Endothelial cell of umbilical vein (primary cell): ENCODE measurements at regions not wholly inside any gene's neighbourhood (a gene's known extent, or its start where the extent isn't known, plus 50 kb on each side); places are given as distances from the start of the nearest gene placed in this dataset.
A peak's percentile ranks its signal among the peaks of the same experiment; 100 is the strongest.

Experiments used
- BruUV-seq: library from RNA; stranded (reverse); fragments of 400-500 nt; replicated peaks from 2 replicates; lab custom pipeline; 2021; lab: Mats Ljungman, UMichigan
- CTCF ChIA-PET: fragments of 300-600, 350-600 bp; sonication (Branson Sonifier 250); formaldehyde crosslinking; loops from one replicate; lab custom pipeline; 2021; ENCODE audit warnings: antibody characterized with exemption, inconsistent platforms; lab: Charles Lee
- POLR2A ChIA-PET: fragments of 300-600, 350-600 bp; sonication (Branson Sonifier 250); formaldehyde crosslinking; loops from one replicate; lab custom pipeline; 2021; ENCODE audit warnings: antibody characterized with exemption, inconsistent platforms; lab: Charles Lee
- DNase-seq: peaks from one replicate; pipeline ENCODE4 v3.0.0-alpha.2; 2011; ENCODE audit warnings: low read depth, low spot score
- FAIRE-seq: peaks from 2 replicates; lab custom pipeline; 2011; peaks lifted over from hg19 to GRCh38; lab: Jason Lieb, UNC
- H2AFZ ChIP-seq: 2 replicates; pipeline ENCODE4 v1.6.0; 2012; ENCODE audit warnings: low read depth, low read length, control low read depth, inconsistent platforms
- H3K27ac ChIP-seq: 2 replicates; pipeline ENCODE4 v1.5.1; 2011; ENCODE audit warnings: low read depth, mild to moderate bottlenecking, control low read depth, low read length, moderate library complexity; ENCODE audit not compliant: insufficient read depth
- H3K27me3 ChIP-seq, 2 experiments: 2 replicates each; pipeline versions ENCODE4 v1.6.0 to v1.6.1; 2011; ENCODE audit warnings: low read length in 2 of 2, mixed read lengths in 1 of 2; ENCODE audit not compliant: control insufficient read depth in 2 of 2, insufficient read depth in 2 of 2
- H3K36me3 ChIP-seq, 2 experiments: 2 replicates in 1 of 2; 3 replicates in 1 of 2; pipeline ENCODE4 v1.5.1; 2011; ENCODE audit warnings: low read length in 2 of 2, mild to moderate bottlenecking in 1 of 2, moderate library complexity in 1 of 2; ENCODE audit not compliant: control insufficient read depth in 2 of 2, insufficient read depth in 2 of 2; ENCODE audit errors: extremely low read depth in 1 of 2
- H3K4me1 ChIP-seq: 3 replicates; pipeline ENCODE4 v1.5.1; 2011; ENCODE audit warnings: mild to moderate bottlenecking, low read length; ENCODE audit not compliant: control insufficient read depth, insufficient read depth; ENCODE audit errors: extremely low read depth
- H3K4me2 ChIP-seq: 2 replicates; pipeline ENCODE4 v1.6.1; 2011; ENCODE audit warnings: low read length, control low read depth, mixed read lengths; ENCODE audit not compliant: insufficient read depth
- H3K4me3 ChIP-seq, 3 experiments: fragments of 200-600 bp in 1 of 3; sonication (generic), shearing (Covaris generic) in 1 of 3; replicated peaks in 1 of 3; 2 replicates each; pipeline ENCODE4 v1.5.1; 2011 to 2016; ENCODE audit warnings: control low read depth in 3 of 3, low read length in 3 of 3, mild to moderate bottlenecking in 2 of 3, inconsistent platforms in 1 of 3, low read depth in 1 of 3, moderate library complexity in 1 of 3; ENCODE audit not compliant: insufficient read depth in 1 of 3
- H3K79me2 ChIP-seq: 2 replicates; pipeline ENCODE4 v1.6.0; 2012; ENCODE audit warnings: low read length, inconsistent platforms; ENCODE audit not compliant: control insufficient read depth, insufficient read depth
- H3K9ac ChIP-seq: replicated peaks from 2 replicates; pipeline ENCODE3; 2011; ENCODE audit warnings: low read length, control low read depth; ENCODE audit not compliant: insufficient read depth; ENCODE audit errors: extremely low read depth
- H3K9me1 ChIP-seq: replicated peaks from 3 replicates; pipeline ENCODE4 v1.6.0; 2011; ENCODE audit warnings: mild to moderate bottlenecking, low read length; ENCODE audit not compliant: control insufficient read depth, insufficient read depth; ENCODE audit errors: extremely low read depth
- H3K9me3 ChIP-seq: replicated peaks from 2 replicates; pipeline ENCODE4 v1.5.1; 2012; ENCODE audit warnings: low read length, inconsistent platforms; ENCODE audit not compliant: control insufficient read depth, insufficient read depth
- H4K20me1 ChIP-seq: replicated peaks from 2 replicates; pipeline ENCODE3; 2011; ENCODE audit warnings: mild to moderate bottlenecking, low read length; ENCODE audit not compliant: control insufficient read depth, insufficient read depth; ENCODE audit errors: extremely low read depth
- CTCF ChIP-seq, 2 donors: IDR thresholded peaks; 1 replicate in 1 of 2; 2 replicates in 1 of 2; pipeline ENCODE4 v1.5.1; 2011; ENCODE audit warnings: low read length in 2 of 2, mild to moderate bottlenecking in 2 of 2, moderate library complexity in 2 of 2, control low read depth in 1 of 2, inconsistent platforms in 1 of 2, low read depth in 1 of 2; ENCODE audit not compliant: insufficient read depth in 1 of 2; ENCODE audit errors: extremely low read depth in 1 of 2
- GATA2 ChIP-seq: IDR thresholded peaks from 2 replicates; pipeline ENCODE4 v1.7.0; 2011; ENCODE audit warnings: low read depth, mild to moderate bottlenecking, moderate library complexity, mixed read lengths, low read length; ENCODE audit not compliant: insufficient read length, insufficient read depth
- POLR2A ChIP-seq: IDR thresholded peaks from 2 replicates; pipeline ENCODE4 v1.6.1; 2012; ENCODE audit warnings: low read depth, mild to moderate bottlenecking, control low read depth, low read length
- POLR2AphosphoS5 ChIP-seq: IDR thresholded peaks from 2 replicates; pipeline ENCODE4 v1.6.1; 2012; ENCODE audit warnings: low read depth, mild to moderate bottlenecking, control low read depth, low read length, moderate library complexity; ENCODE audit not compliant: insufficient read depth
- dilution Hi-C: fragments of 300-500 bp; cut with MboI; formaldehyde crosslinking; loops from one replicate; pipeline ENCODE4 v1.15.0; 2019; ENCODE audit warnings: low sequenced_read_pairs; ENCODE audit not compliant: extremely low pct_ligation_motif_present
- intact Hi-C: fragments of 100-400 bp; cut with micrococcal nuclease; formaldehyde crosslinking; loops from one replicate; pipeline ENCODE4 v1.10.0; 2022

- peak; percentile 28 for FAIRE-seq
- no peak overlapping the region for H3K4me3 ChIP-seq
- H4K20me1 ChIP-seq, result no peaks in the 10 kb centered on the region
- no peak overlapping the region for H2AFZ ChIP-seq
- H3K36me3 ChIP-seq, result no peaks in the 10 kb centered on the region
- H3K27ac ChIP-seq, result no peak overlapping the region
- DNase-seq, result peak; percentile 76
- ChIA-PET CTCF (interaction anchor here (0.9 to 1.2 kb wide), 2 partner anchors 16 to 105 kb away, joined by 4 to 6 read pairs; no protein-coding TSS in a partner anchor), POLR2A (no interaction called here)
- peaks cover 32% of the 10 kb centered on the region for H3K4me1 ChIP-seq
- no peak overlapping the region for H3K9ac ChIP-seq
- no peak for TF ChIP-seq POLR2A
- peak; percentile 30 for TF ChIP-seq GATA2
- dilution Hi-C loops, result no loop called here
- no peak overlapping the region for H3K4me2 ChIP-seq
- peaks cover 1% of the 10 kb centered on the region for H3K79me2 ChIP-seq
- H3K9me1 ChIP-seq, result no peaks in the 10 kb centered on the region
- intact Hi-C loops, result loop anchor here (5.0 kb wide), 1 partner anchor 72 kb away; no protein-coding TSS in a partner anchor
- no TSS peak for BruUV-seq
- H3K9me3 ChIP-seq, result no peaks in the 10 kb centered on the region
- no peaks in the 10 kb centered on the region for H3K27me3 ChIP-seq
These were observed 166.1 kb downstream of the PAWR start for GRCh38 chr12:79524507-79525148.

- ChIA-PET POLR2A (no interaction called here), CTCF (interaction anchor here (1.8 kb wide), 1 partner anchor 103 kb away, joined by 7 read pairs; no protein-coding TSS in a partner anchor)
- no TSS peak for BruUV-seq
- Histone ChIP-seq H2AFZ (peak overlapping the region; percentile 70), H3K27me3 (no peaks in the 10 kb centered on the region), H4K20me1 (no peaks in the 10 kb centered on the region), H3K27ac (peak overlapping the region; percentile 62), H3K4me3 (peak overlapping the region in 1 of 3 experiments; percentile 37), H3K4me2 (peak overlapping the region; percentile 87), H3K36me3 (no peaks in the 10 kb centered on the region), H3K9me3 (no peaks in the 10 kb centered on the region), H3K4me1 (peaks cover 32% of the 10 kb centered on the region), H3K9ac (peak overlapping the region; percentile 20), H3K9me1 (no peaks in the 10 kb centered on the region), H3K79me2 (peaks cover 1% of the 10 kb centered on the region)
- TF ChIP-seq POLR2AphosphoS5, result no peak
- TF ChIP-seq CTCF (IDR thresholded peaks at IDR 0.05; ENCODE audit: extremely low read depth in 1 of 2, insufficient read depth in 1 of 2, low read depth in 1 of 2, low read length in 2 of 2), result no peak
- DNase-seq (no peak), FAIRE-seq (no peak)
- dilution Hi-C loops, result no loop called here
- intact Hi-C loops, result loop anchor here (1.0 to 5.0 kb wide), 2 partner anchors 24 to 71 kb away; no protein-coding TSS in a partner anchor
These were observed 167.8 kb downstream of the PAWR start for GRCh38 chr12:79522989-79523386.
